Right renal pelvis (tissue), 4 donors: ENCODE measurements at regions not wholly inside any gene's neighbourhood (a gene's known extent, or its start where the extent isn't known, plus 50 kb on each side); places are given as distances from the start of the nearest gene placed in this dataset.
A peak's percentile ranks its signal among the peaks of the same experiment; 100 is the strongest.
"Not testable (repeated sequence)": the region's sequence is repeated elsewhere in the genome, so short reads cannot be mapped to it uniquely, and the experiment has no call there.

Experiments
- DNase-seq, 4 donors: peaks; one replicate each; pipeline ENCODE4 v3.0.0-alpha.2; 2013; ENCODE audit warnings: low read depth in 4 of 4, low spot score in 3 of 4, missing footprints in 1 of 4

- DNase-seq: peak in 3 of 4 donors; percentile 18 to 42 (median 33)
Observed at GRCh38 chr5:135103575-135103853, 69.5 kb upstream of the PITX1 start.

- no peak for DNase-seq
Observed at GRCh38 chr5:135102716-135103574, 68.9 kb upstream of the PITX1 start.

- DNase-seq: no peak
Observed at GRCh38 chr5:135100431-135100830, 66.4 kb upstream of the PITX1 start.

- no peak for DNase-seq
Observed at GRCh38 chr5:135100011-135100410, 66.0 kb upstream of the PITX1 start.

- DNase-seq: no peak
Observed at GRCh38 chr5:135097390-135097789, 63.4 kb upstream of the PITX1 start.

- no peak for DNase-seq
Observed at GRCh38 chr5:135095871-135096270, 61.8 kb upstream of the PITX1 start.

- no peak for DNase-seq
Observed at GRCh38 chr5:135095052-135095715, 61.2 kb upstream of the PITX1 start.

GRCh38 chr5:135094339-135095051 lies 60.5 kb upstream of the PITX1 start:
- DNase-seq: no peak

GRCh38 chr5:135093483-135093882 lies 59.5 kb upstream of the PITX1 start:
- DNase-seq: not testable (repeated sequence)

- DNase-seq: no peak
Observed at GRCh38 chr5:135092476-135092875, 58.4 kb upstream of the PITX1 start.

- no peak for DNase-seq
Observed at GRCh38 chr5:135091286-135091685, 57.3 kb upstream of the PITX1 start.

- DNase-seq: no peak
Observed at GRCh38 chr5:135089912-135090311, 55.9 kb upstream of the PITX1 start.

GRCh38 chr5:135088911-135089310 lies 54.9 kb upstream of the PITX1 start:
- DNase-seq: no peak

- DNase-seq: no peak
Observed at GRCh38 chr5:135087950-135088349, 53.9 kb upstream of the PITX1 start.

- no peak for DNase-seq
Observed at GRCh38 chr5:135085936-135086725, 52.1 kb upstream of the PITX1 start.

GRCh38 chr5:135085133-135085935 lies 51.3 kb upstream of the PITX1 start:
- no peak for DNase-seq
